Effector CD8-positive, alpha-beta T cell (primary cell): ENCODE measurements at regions not wholly inside any gene's neighbourhood (a gene's known extent, or its start where the extent isn't known, plus 50 kb on each side); places are given as distances from the start of the nearest gene placed in this dataset.
A peak's percentile ranks its signal among the peaks of the same experiment; 100 is the strongest.

ENCODE experiments used
- DNase-seq: peaks from one replicate; lab custom pipeline; 2025; lab: John Stamatoyannopoulos, UW

DNA sequence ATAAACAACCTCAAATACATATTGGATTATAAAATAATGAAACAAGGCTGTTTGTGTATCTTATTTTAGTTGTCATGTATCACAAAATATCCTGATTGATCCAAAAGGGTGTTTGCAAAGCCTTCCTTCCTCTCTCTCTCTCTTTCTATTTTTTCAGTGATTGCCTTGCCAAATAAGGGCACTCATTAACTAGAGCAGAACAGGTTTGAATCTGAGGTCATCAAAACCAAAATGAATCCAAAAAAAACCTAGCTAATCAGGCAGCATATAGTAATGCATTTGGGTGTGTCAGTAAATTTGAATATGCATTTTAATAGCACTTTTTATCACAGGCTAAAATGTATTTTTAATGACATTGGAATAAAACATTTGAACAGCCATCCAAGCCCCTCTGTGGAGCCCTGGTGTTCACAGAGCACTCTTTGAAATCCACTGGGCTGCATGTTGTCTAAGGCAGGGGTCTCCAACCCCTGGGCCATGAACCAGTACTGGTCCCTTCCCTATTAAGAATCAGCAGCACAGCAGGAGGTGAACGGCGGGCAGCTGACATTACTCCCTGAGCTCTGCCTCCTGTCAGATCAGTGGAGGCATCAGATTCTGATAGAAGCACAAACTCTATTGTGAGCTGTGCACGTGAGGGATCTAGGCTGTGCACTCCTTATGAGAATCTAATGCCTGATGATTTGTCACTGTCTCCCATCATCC, 171.8 kb upstream of the RAI14 start:
- no peak for DNase-seq

DNA sequence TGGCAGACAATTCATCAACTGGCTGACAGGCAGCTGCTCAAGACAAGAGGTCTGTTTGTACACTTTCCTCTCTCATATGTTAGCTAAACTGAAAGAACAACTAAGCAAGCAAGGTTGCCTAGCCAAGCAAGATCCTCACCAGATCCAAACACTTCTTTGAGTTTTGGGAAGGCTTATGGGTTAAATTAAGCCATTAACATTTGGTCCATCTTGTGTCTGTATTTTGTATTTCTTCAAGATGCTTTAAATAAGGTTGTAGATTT, 170.4 kb upstream of the RAI14 start:
- DNase-seq: no peak

DNA sequence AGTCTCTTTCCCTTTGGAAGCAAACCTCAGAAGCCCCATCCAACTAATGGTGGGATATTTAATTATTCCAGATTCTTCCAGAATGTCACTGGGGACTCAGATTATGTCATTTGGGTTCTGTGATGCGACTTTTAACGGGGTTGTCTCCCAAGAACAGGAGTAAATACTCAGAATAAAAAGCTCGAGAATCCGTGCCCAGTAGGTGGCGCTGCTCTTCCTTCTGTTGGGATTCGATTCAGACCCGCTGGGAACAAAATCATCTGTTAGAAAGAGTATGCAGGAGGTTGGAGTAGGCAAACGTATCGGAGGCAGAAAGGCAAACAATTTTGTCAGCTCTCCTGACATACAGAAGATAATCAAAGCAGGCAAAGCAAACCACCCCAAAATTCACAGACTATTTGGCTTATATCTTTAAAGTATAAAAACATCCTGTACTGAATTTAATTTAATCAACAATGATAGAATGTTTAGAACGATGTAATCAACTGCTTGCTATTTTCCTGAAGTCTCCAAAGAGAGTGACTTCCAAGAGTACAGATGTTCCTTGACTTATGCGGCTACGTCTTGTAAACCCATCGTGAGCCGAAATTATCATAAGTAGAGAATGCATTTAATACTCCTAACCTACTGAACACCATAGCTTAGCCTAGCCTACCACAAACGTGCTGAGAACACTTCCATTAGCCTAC, 169.8 kb upstream of the RAI14 start:
- peak; percentile 11 for DNase-seq

DNA sequence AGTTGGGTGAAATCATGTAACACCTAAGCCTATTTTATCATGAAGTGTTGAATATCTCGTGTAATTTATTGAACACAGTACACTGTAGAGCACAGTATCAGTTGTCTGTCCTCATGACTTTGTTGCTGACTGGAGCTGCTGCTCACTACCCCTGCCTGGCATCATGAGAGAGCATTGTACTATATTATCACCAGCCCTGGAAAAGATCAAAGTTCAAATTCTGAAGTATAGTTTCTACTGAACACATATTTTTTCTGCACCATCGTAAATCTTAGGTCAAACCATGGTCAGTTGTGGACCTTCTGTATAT, 169.3 kb upstream of the RAI14 start:
- DNase-seq: no peak

DNA sequence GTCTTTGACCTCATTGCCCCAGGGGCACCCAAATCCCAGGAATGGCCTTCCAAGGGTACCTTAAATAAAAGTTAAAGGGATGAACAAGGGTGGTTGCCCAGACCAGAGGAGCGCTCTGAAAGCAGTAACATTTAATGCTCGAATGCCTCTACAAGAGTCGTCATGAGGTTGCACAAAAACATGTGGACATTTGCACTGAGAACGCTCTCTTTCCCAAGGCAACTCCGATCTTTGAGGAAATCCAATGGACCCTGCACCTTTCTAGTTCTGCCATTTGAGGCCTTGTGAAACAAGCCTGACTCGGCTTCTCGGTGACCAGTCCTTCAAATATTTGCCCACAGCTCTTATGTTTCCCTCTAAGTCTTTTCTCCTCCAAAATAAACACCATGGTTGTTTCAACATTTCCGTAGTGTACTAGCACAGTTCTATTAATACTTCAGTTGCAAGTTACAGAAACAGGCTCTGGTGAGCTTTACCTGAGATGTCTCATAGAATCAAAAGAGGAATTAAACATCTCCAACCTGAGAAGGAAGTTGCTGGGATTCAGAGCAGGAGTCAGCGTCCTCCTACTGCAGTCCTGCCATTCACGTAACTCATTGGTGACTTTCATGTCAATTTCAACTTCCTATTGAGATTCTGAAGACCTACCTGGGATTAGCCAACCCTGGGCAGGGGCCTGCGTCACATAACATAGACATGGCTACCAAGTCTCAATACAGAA, 168.8 kb upstream of the RAI14 start:
- DNase-seq: no peak

DNA sequence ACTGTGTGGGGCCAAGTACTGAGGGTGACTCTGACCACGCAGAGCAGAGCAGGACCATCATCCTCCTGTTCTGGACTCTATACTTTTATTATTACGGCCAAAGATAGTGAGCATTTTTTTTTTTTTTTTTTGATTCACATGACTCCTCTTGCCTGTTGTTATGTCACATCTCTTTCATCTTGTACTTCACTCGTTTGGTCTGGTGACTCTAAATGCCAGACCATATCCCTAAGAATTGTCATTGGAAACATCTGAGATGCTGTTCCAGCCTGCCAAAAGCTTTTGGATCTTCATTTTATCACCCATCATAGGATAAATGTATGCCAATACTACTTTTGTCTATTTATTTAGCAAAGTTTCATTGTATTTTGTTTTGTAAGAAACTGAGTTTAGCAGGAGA, 168.2 kb upstream of the RAI14 start:
- DNase-seq: no peak

DNA sequence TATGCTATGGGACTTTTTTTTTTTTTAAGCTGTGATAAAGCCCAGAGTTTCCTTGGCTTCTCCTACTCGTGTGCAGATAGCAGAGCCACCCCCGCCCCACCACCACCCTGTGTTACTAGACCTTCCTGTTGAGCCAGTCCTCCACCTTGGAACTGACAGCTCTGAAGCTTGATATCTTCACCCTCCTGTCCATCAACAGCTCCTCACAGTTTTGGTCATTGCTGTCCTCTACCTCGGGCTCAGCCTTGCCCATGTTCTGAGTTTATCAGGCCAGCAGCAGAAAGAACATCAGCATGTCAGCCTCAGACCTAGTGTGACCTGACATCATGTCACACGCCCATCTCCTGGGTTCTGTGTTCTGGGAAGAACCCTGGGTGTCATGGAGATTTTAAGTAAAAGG, 167.1 kb upstream of the RAI14 start:
- DNase-seq: no peak

DNA sequence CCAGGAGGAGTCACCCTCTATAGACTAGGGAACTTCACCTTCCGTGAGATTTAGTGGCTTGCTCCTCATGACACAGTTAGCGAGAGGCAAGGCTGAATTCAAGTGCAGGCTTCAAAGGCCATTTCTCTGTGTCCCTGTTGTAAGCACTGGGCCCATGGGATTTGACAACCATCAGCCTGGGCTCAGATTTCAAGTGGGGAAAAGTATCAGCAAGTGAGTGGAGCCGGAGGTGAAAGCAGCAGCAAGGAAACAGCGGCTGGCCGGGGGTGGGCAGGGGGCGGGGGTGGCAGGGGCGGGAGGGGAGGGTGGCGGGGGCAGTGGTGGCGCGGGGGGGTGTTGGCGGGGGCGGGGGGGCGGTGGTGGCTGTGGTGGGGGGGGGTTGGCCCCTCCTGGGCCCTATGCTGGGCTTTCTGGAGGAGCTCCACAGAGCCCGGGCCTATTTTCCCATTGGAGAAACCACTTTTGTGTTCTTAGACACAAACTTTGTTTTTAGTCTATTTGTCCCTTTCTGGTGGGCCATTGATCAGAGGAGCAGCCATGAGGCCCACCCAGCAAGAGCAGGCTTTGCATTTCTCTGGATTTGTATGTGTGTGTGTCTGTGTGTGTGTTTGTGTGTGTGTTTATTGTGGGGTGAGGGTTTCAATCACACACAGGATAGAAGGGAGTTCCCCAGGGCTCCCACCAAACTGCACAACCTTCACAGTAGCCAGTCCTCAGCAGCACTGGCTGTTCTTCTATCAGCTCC, 165.4 kb upstream of the RAI14 start:
- DNase-seq: no peak

DNA sequence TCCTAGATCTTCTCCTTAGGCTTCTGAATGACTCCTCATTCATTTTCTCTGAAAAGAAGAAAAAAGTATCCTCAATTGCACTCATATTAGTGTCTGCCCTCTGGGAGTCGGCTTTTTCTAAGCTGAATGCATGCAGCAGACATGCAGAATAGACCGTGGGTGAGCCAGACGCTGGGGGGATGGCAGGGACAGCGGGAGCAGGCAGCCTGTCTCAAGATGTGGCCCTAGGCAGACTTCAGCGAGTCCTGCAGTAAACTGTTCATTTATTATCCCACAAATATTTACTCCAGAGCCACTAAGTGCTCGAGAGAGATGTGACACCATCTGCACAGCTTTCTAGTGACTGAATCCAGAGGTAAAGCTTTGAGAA, 164.9 kb upstream of the RAI14 start:
- DNase-seq: no peak

DNA sequence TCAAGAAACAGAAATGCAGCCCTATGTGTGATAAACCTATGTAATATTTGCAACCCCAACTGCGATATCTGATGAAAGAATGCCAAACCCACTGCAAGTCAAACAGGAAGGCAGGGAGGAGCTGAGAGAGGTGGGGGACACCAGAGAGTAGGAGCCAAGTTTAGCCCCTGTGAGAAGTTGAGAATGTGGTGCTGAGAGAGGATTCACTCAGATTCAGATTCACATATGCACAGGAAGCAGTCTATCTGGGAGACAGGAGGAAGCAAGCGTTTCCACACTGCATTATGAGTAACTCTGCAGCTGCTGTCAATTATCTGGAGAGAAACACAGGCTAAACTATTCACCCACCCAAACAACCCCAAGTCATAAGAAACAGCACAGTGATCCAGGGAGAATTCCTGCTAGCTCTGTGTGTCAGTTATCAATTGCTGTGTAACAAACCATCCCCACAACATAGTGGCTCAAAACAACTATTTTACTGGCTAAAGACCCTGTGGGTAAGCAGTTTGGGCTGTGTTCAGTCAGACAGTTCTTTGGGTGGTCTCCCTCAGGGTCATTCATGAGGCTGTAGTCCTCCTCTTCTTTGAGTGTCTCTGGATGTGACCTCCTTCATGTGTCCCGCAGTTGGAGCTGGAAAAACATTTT, 161.9 kb upstream of the RAI14 start:
- no peak for DNase-seq

DNA sequence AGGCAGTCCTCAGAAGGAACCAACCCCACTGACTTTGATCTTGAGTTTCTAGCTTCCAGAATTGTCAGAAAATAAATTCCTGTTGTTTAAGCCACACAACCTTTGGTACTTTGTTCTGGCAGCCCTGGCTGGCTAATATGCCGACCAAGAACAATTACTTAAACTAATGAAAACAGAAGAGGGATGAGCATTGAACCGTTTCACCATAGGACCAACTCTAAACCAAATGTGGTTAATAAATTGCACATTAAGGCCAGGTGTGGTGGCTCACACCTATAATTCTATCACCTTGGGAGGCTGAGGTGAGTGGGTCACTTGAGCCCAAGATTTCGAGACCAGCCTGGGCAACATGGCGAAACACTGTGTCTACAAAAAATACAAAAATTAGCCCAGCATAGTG, 160.9 kb upstream of the RAI14 start:
- DNase-seq: no peak

DNA sequence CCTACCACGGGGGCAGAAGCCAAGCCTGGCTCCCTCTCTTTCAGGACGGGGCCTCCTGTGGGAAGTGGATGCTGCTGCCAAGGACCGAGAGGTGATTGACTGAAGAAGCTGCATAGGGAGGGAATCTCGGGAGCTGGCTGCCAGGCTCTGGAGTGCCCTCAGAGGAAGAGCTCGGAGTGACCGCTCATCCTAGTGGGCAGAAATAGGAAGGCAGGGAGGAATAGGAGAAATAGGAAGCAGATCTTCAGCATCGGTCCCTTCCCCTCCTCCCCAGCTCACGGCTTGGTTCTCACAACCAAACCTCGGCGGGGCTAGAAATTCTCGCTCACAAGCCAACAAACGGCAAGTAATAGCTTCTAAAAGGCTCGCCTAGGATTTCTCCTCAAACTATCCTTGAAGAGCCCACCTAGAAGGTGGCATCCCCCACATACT, 159.9 kb upstream of the RAI14 start:
- no peak for DNase-seq

DNA sequence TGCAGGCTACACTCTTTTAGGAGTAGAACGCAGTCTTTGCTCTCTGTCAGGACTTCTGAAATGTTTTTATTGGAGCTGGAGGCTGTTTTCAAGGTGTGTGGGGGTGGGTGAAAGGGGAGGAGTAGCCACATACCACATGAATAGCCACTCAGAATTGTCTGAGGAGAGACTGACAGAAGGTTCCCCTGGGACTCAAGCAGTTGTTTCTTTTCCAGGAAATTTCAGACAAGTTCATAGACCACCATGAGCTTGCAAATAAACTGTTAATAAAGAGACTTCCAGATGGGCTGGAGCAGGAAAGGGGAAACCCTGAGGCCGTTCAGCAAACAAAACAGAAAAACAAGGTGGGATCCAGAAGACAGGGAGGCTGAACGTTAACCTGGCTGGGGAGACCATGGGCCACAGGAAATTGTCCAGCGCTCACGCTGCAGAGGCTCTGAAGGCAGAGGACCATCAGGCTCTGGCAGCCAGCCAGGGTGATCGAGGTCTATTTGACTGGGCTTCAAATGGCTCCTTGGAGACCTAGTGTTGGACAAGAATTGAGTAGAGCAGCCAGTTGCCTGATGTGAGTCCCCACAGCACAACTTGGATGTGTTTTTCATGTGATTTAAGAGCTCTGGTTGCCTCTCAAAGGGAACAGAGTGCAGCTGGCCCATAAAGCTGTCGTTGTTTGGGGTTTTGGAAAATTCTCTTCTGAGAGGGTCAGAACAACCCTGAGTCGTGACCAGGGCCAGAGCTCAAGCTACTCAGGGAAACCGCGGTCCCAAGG, 159.2 kb upstream of the RAI14 start:
- no peak for DNase-seq

DNA sequence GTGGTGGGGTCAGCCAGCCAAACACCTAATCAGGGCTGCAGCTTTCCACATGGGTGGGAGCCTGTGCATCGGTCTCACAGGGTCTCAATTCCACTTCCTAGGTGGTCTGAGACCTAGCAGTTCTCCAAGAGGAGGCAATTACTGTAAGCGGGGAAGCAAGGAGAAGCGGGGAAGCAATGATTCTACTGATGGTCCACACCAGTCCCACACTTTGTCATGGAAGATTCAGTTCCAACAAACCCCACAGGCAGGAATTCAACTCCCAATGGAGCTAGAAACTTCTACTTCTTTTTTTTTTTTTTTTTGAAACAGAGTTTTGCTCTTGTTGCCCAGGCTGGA, 158.7 kb upstream of the RAI14 start:
- DNase-seq: no peak

DNA sequence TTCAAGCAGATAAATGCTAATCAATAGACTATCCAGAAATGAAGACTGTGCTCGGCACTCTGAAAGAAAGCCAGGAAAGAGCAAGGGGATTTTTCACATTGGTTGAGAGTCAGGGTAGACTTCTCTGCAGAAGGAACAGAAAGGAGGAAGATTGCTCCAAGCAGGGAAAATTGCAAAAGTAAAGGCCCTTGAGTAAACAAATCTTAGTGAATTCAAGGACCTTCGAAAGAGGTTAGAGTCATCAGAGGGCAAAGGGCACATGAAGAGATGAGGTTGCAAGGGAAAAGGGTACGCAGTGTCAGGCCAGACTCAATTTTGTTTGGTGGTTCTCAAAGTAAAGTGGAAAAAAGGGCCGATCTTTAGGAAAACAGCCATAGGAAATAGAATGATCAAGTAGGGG, 157.6 kb upstream of the RAI14 start:
- DNase-seq: no peak

DNA sequence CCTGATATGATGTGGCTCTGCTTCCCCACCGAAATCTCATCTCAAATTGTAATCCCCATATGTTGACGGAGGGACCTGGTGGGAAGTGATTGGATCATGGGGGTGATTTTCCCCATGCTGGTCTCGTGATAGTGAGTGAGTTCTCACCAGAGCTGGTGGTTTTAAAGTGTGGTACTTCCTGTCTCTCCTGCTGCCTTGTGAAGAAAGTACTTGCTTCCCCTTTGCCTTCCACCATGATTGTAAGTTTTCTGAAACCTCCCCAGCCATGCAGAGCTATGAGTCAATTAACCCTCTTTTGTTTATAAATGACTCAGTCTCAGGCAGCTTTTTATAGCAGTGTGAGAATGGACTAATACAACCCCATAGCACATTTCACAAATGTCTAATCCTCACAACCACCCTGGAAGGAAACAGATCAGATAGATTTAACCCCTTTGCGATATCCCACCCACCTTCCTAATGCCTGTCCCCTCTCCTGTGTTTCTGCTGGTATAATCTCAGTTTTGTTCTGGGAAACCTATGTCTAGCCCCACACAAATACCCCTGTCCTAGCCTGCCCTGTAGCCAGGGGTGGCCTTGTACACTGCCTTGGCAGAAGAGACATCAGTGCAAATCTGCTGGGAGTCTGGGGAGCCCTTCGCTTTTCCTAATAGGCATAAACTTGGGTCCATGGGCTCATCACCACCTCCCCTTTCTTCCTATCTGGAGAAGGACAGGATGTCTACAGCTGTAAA, 157.0 kb upstream of the RAI14 start:
- no peak for DNase-seq

DNA sequence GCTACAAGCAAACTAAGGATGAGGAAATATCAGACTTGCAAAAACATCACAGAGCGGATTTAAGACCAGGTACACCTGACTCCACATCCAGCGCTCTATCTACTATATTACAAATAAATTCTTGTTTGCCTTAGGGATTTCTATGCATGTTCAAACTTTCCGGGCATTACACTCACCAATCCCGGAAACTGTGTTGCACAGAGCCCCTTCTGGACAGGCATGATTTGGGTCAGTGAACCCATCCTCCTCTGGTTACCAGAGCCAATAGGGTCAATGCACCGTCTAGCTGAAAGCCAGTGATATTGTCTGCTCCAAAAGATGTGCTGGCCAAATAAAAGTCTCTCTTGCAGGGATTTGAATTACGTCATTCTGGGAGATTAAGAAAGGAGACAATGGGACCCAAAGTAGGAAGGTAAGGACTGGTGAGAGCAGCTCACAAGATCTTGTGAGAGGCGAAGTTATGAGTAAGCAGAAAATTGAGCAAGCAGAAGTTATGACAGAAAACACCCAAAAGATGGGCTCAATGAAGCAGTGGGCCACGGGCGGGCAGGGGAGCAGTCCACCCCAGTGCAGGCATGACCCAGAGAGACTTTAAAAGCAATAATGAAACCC, 155.8 kb upstream of the RAI14 start:
- no peak for DNase-seq

DNA sequence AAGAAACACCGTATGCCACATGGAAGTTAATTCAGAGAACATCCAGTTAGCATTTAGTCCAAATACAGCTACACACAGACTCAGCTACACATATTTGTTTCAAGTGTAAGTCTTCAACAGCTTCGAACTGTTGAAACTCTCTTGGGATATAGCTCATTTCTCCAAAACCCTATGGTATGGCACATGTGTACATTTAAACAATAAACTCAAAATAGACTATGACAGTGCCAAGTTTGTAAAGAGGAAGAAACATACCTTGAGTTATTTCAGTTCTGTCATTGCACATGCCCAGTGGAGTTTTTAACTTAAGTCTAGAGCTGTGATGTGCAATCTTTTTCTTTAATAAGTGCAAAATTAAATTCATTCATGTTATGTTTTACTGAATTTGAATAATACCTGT, 155.1 kb upstream of the RAI14 start:
- no peak for DNase-seq

DNA sequence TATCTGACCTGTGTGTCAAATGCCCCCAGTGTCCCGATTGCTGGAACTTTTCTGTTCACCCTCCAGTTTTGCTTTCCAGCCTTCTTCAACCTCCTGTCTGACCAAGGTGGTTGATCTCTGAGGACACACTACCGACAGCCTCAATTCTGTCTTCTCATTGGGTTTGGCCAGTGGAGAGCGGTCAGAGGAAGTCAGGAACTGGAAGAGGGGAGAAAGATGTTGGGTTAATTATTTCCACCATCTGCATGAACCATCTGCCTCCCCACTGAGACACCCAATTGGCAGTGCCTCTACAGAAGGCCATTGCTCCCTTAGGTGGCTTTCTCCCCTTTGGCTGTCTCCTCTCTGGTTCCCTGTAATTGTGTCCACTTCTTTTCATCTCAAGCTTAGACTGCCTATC, 154.3 kb upstream of the RAI14 start:
- DNase-seq: no peak

DNA sequence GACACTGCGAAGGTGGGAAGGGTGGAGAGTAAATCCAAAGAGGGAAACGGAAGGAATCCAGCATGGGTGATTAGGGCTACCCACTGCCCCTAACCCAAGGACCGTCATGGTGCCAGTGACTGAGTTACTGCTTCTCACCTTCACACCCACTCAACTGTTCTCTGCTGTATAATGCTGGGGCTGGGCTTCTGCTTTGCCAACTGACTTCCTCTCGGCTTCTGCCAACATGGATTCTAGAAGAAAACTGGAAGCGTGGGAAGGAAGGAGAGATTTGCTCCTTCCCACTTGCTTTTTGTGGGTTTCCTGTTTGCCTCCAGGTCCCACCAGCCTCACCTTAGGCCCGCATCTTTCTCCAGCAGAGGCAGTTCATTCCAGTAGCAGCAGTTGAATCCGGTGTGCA, 153.5 kb upstream of the RAI14 start:
- no peak for DNase-seq
